DOHH2 (cell line): ENCODE measurements at regions not wholly inside any gene's neighbourhood (a gene's known extent, or its start where the extent isn't known, plus 50 kb on each side); places are given as distances from the start of the nearest gene placed in this dataset.

Source experiments
- H3F3A ChIP-seq: fragments of 200-600 bp; sonication (generic), shearing (Covaris generic); 2 replicates; pipeline ENCODE4 v1.6.0; 2016; ENCODE audit warnings: antibody characterized with exemption, mild to moderate bottlenecking; ENCODE audit not compliant: control insufficient read depth, insufficient read depth
- H3K27ac ChIP-seq: fragments of 200-600 bp; sonication (generic); 2 replicates; pipeline ENCODE4 v1.5.1; 2014; ENCODE audit warnings: low read depth, mild to moderate bottlenecking, low read length, moderate library complexity
- H3K27me3 ChIP-seq: fragments of 200-600 bp; sonication (generic); 2 replicates; pipeline ENCODE4 v1.6.1; 2014; ENCODE audit warnings: mild to moderate bottlenecking, low read length, mixed read lengths; ENCODE audit not compliant: control insufficient read depth
- H3K36me3 ChIP-seq: fragments of 200-600 bp; sonication (generic); 2 replicates; pipeline ENCODE4 v1.6.1; 2014; ENCODE audit warnings: mild to moderate bottlenecking, low read length, moderate library complexity, mixed read lengths; ENCODE audit not compliant: control insufficient read depth
- H3K4me1 ChIP-seq: fragments of 200-600 bp; sonication (generic); 2 replicates; pipeline ENCODE4 v1.6.1; 2014; ENCODE audit warnings: mild to moderate bottlenecking, low read length, mixed read lengths; ENCODE audit not compliant: control insufficient read depth
- H3K4me2 ChIP-seq: fragments of 200-600 bp; sonication (generic); 2 replicates; pipeline ENCODE4 v1.6.0; 2014; ENCODE audit warnings: mild to moderate bottlenecking, low read length, moderate library complexity
- H3K4me3 ChIP-seq: fragments of 200-600 bp; sonication (generic); 2 replicates; pipeline ENCODE4 v1.5.1; 2014; ENCODE audit warnings: mild to moderate bottlenecking, low read length, mixed read lengths
- H3K79me2 ChIP-seq: fragments of 200-600 bp; sonication (generic); 2 replicates; pipeline ENCODE4 v1.6.1; 2014; ENCODE audit warnings: mild to moderate bottlenecking, low read length, mixed read lengths; ENCODE audit not compliant: control insufficient read depth
- H3K9me2 ChIP-seq: fragments of 200-600 bp; sonication (generic); replicated peaks from 2 replicates; pipeline ENCODE4 v1.6.1; 2014; ENCODE audit warnings: mild to moderate bottlenecking, low read length, mixed read lengths; ENCODE audit not compliant: control insufficient read depth
- H3K9me3 ChIP-seq: fragments of 200-600 bp; sonication (generic); 2 replicates; pipeline ENCODE4 v1.6.1; 2014; ENCODE audit warnings: antibody characterized with exemption, low read length, mixed read lengths; ENCODE audit not compliant: control insufficient read depth, insufficient read depth
- H4K20me1 ChIP-seq: fragments of 200-600 bp; sonication (generic); 2 replicates; pipeline ENCODE4 v1.6.0; 2014; ENCODE audit warnings: low read depth, mild to moderate bottlenecking, antibody characterized with exemption, low read length, moderate library complexity; ENCODE audit not compliant: control insufficient read depth, insufficient read depth
- CTCF ChIP-seq: fragments of 200-600 bp; sonication (generic); IDR thresholded peaks from one replicate; pipeline ENCODE4 v1.5.1; 2014; ENCODE audit warnings: antibody characterized with exemption, mild to moderate bottlenecking, low read depth, low read length; ENCODE audit not compliant: poor library complexity, severe bottlenecking
- EZH2phosphoT487 ChIP-seq: fragments of 200-600 bp; sonication (generic); IDR thresholded peaks from 2 replicates; pipeline ENCODE4 v1.6.1; 2017; ENCODE audit warnings: borderline replicate concordance, mild to moderate bottlenecking, antibody characterized with exemption, low read length, moderate library complexity, mixed read lengths

DNA sequence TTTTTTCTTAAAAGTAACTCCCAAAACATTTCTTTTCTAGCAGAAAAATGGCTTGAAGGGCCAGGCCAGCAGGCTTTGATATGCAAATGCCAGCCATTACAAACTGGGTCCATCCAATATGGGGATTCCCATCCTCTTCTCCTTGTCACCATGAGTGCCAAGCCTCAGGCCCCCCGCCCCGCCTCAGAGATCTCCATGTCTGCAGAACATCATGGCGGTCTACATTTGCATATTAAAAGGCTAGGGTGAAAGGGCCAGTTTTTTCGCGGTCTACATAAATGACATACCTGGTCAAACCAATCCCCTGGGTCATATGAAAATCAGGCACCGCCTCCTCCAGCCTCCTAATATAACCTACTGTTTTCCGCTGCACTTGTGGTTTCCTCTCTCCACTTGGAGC lies 1327.6 kb downstream of the UQCRFS1 start:
- no peak overlapping the region for H3K27ac ChIP-seq
- no peaks in the 10 kb centered on the region for H3K27me3 ChIP-seq
- H4K20me1 ChIP-seq = no peaks in the 10 kb centered on the region
- H3K79me2 ChIP-seq = no peaks in the 10 kb centered on the region
- H3K36me3 ChIP-seq = no peaks in the 10 kb centered on the region
- H3K4me1 ChIP-seq = no peaks in the 10 kb centered on the region
- peaks cover 13% of the 10 kb centered on the region; the same call in 1 of the 2 replicates for H3K9me3 ChIP-seq
- no peak for TF ChIP-seq EZH2phosphoT487
- no peak for TF ChIP-seq CTCF
- no peaks in the 10 kb centered on the region for H3K9me2 ChIP-seq
- no peak overlapping the region for H3K4me2 ChIP-seq
- H3F3A ChIP-seq = no peaks in the 10 kb centered on the region
- no peak overlapping the region for H3K4me3 ChIP-seq

DNA sequence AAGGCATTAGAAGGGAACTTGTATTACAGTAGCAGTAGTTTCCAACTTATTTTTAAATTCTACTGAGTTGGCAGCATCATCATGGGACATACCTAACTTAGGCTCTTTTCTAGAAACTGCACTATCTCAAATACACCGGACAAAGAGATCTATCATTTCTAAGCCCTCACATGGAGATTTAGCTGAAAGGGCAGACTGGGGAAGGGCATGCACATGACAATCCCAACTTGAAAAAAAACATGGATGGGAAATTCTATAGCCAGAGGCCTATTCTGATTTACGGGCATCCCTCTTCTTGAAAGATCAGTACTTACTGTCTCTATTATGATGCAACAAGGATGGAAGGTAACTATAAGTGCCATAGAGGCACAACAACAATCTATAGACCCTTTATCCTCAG lies 1328.6 kb downstream of the UQCRFS1 start:
- peaks cover 9% of the 10 kb centered on the region; the same call in 1 of the 2 replicates for H3K9me3 ChIP-seq
- no peak for TF ChIP-seq EZH2phosphoT487
- no peak for TF ChIP-seq CTCF
- no peaks in the 10 kb centered on the region for H3K27me3 ChIP-seq
- H3K79me2 ChIP-seq = no peaks in the 10 kb centered on the region
- no peak overlapping the region for H3K27ac ChIP-seq
- H4K20me1 ChIP-seq = no peaks in the 10 kb centered on the region
- H3K9me2 ChIP-seq = no peaks in the 10 kb centered on the region
- H3K4me3 ChIP-seq = no peak overlapping the region
- no peak overlapping the region for H3K4me2 ChIP-seq
- no peaks in the 10 kb centered on the region for H3F3A ChIP-seq
- no peaks in the 10 kb centered on the region for H3K36me3 ChIP-seq
- no peaks in the 10 kb centered on the region for H3K4me1 ChIP-seq

GRCh38 chr19:27881213-27881612 lies 1331.7 kb downstream of the UQCRFS1 start:
- H3K4me1 ChIP-seq = no peaks in the 10 kb centered on the region
- H3K4me2 ChIP-seq = no peak overlapping the region
- H3K27ac ChIP-seq = no peak overlapping the region
- no peaks in the 10 kb centered on the region for H3K27me3 ChIP-seq
- no peaks in the 10 kb centered on the region for H3K9me2 ChIP-seq
- no peaks in the 10 kb centered on the region for H3K79me2 ChIP-seq
- TF ChIP-seq EZH2phosphoT487 (no peak), CTCF (no peak)
- no peak overlapping the region for H3K4me3 ChIP-seq
- H3F3A ChIP-seq = no peaks in the 10 kb centered on the region
- H3K36me3 ChIP-seq = no peaks in the 10 kb centered on the region
- no peaks in the 10 kb centered on the region for H4K20me1 ChIP-seq
- H3K9me3 ChIP-seq = no peaks in the 10 kb centered on the region
